ENCODE measurements at regions not wholly inside any gene's neighbourhood (a gene's known extent, or its start where the extent isn't known, plus 50 kb on each side); places are given as distances from the start of the nearest gene placed in this dataset.

GRCh38 chr3:41094351-41094750 lies 105.0 kb upstream of the CTNNB1 start:
- Histone ChIP-seq H3K4me1 (ENCODE audit: control insufficient read depth in 5 of 5, insufficient read depth in 5 of 5, low read length in 5 of 5) (peaks cover 0 to 4% (median 0%) of the 10 kb centered on the region in 5 donors), H3K27me3 (ENCODE audit: control insufficient read depth in 3 of 3, insufficient read depth in 3 of 3, low read length in 2 of 3) (no peaks in the 10 kb centered on the region), H3K4me3 (no peak overlapping the region), H3K27ac (ENCODE audit: low read depth in 1 of 2, low read length in 1 of 2) (no peak overlapping the region), H3K9me3 (ENCODE audit: control insufficient read depth in 4 of 4, insufficient read depth in 3 of 4, low read length in 3 of 4) (no peaks in the 10 kb centered on the region), H3K9ac (ENCODE audit: insufficient read depth in 1 of 2, low read length in 2 of 2) (no peak overlapping the region), H3K36me3 (ENCODE audit: control insufficient read depth in 4 of 4, insufficient read depth in 4 of 4, low read length in 4 of 4) (no peaks in the 10 kb centered on the region)
- no peak for ATAC-seq (ENCODE audit: insufficient read depth, low FRiP score)
- WGBS, 2 donors: 89 to 90% methylated on average over 4 of the region's 4 CpGs
- DNase-seq: no peak
- TF ChIP-seq, protein P1, sequence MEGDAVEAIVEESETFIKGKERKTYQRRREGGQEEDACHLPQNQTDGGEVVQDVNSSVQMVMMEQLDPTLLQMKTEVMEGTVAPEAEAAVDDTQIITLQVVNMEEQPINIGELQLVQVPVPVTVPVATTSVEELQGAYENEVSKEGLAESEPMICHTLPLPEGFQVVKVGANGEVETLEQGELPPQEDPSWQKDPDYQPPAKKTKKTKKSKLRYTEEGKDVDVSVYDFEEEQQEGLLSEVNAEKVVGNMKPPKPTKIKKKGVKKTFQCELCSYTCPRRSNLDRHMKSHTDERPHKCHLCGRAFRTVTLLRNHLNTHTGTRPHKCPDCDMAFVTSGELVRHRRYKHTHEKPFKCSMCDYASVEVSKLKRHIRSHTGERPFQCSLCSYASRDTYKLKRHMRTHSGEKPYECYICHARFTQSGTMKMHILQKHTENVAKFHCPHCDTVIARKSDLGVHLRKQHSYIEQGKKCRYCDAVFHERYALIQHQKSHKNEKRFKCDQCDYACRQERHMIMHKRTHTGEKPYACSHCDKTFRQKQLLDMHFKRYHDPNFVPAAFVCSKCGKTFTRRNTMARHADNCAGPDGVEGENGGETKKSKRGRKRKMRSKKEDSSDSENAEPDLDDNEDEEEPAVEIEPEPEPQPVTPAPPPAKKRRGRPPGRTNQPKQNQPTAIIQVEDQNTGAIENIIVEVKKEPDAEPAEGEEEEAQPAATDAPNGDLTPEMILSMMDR (IDR thresholded peaks at IDR 0.05; ENCODE audit: control extremely low read depth, extremely low read depth): no peak

- TF ChIP-seq, protein P1 (IDR thresholded peaks at IDR 0.05; ENCODE audit: control extremely low read depth, extremely low read depth): no peak
- DNase-seq (no peak), ATAC-seq (ENCODE audit: insufficient read depth, low FRiP score) (no peak)
- H3K4me1 ChIP-seq (ENCODE audit: control insufficient read depth in 5 of 5, insufficient read depth in 5 of 5, low read length in 5 of 5): peaks cover 0 to 4% (median 0%) of the 10 kb centered on the region in 5 donors
- H3K27ac ChIP-seq (ENCODE audit: low read depth in 1 of 2, low read length in 1 of 2): no peak overlapping the region
- no peak overlapping the region for H3K4me3 ChIP-seq
- H3K27me3 ChIP-seq (ENCODE audit: control insufficient read depth in 3 of 3, insufficient read depth in 3 of 3, low read length in 2 of 3): no peaks in the 10 kb centered on the region
- no peak overlapping the region for H3K9ac ChIP-seq (ENCODE audit: insufficient read depth in 1 of 2, low read length in 2 of 2)
- no peaks in the 10 kb centered on the region for H3K36me3 ChIP-seq (ENCODE audit: control insufficient read depth in 4 of 4, insufficient read depth in 4 of 4, low read length in 4 of 4)
- no peaks in the 10 kb centered on the region for H3K9me3 ChIP-seq (ENCODE audit: control insufficient read depth in 4 of 4, insufficient read depth in 3 of 4, low read length in 3 of 4)
- 72 to 82% methylated on average over 8 of the region's 8 CpGs for WGBS, 2 donors
Observed at GRCh38 chr3:41095702-41096101, 103.6 kb upstream of the CTNNB1 start.

GRCh38 chr3:41097896-41098496 lies 101.3 kb upstream of the CTNNB1 start:
- H3K9ac ChIP-seq (ENCODE audit: insufficient read depth in 1 of 2, low read length in 2 of 2): no peak overlapping the region
- no peaks in the 10 kb centered on the region for H3K9me3 ChIP-seq (ENCODE audit: control insufficient read depth in 4 of 4, insufficient read depth in 3 of 4, low read length in 3 of 4)
- H3K27me3 ChIP-seq (ENCODE audit: control insufficient read depth in 3 of 3, insufficient read depth in 3 of 3, low read length in 2 of 3): no peaks in the 10 kb centered on the region
- H3K36me3 ChIP-seq (ENCODE audit: control insufficient read depth in 4 of 4, insufficient read depth in 4 of 4, low read length in 4 of 4): no peaks in the 10 kb centered on the region
- DNase-seq (no peak), ATAC-seq (ENCODE audit: insufficient read depth, low FRiP score) (no peak)
- H3K4me3 ChIP-seq: no peak overlapping the region
- 85 to 89% methylated on average over 3 of the region's 3 CpGs for WGBS, 2 donors
- H3K4me1 ChIP-seq (ENCODE audit: control insufficient read depth in 5 of 5, insufficient read depth in 5 of 5, low read length in 5 of 5): peaks cover 0 to 5% (median 0%) of the 10 kb centered on the region in 5 donors
- TF ChIP-seq, protein P1 (IDR thresholded peaks at IDR 0.05; ENCODE audit: control extremely low read depth, extremely low read depth): no peak
- no peak overlapping the region for H3K27ac ChIP-seq (ENCODE audit: low read depth in 1 of 2, low read length in 1 of 2)

GRCh38 chr3:41101231-41101630 lies 98.1 kb upstream of the CTNNB1 start:
- Histone ChIP-seq H3K4me3 (no peak overlapping the region), H3K27ac (ENCODE audit: low read depth in 1 of 2, low read length in 1 of 2) (no peak overlapping the region), H3K36me3 (ENCODE audit: control insufficient read depth in 4 of 4, insufficient read depth in 4 of 4, low read length in 4 of 4) (no peaks in the 10 kb centered on the region), H3K9me3 (ENCODE audit: control insufficient read depth in 4 of 4, insufficient read depth in 3 of 4, low read length in 3 of 4) (no peaks in the 10 kb centered on the region), H3K27me3 (ENCODE audit: control insufficient read depth in 3 of 3, insufficient read depth in 3 of 3, low read length in 2 of 3) (no peaks in the 10 kb centered on the region), H3K9ac (ENCODE audit: insufficient read depth in 1 of 2, low read length in 2 of 2) (no peak overlapping the region), H3K4me1 (ENCODE audit: control insufficient read depth in 5 of 5, insufficient read depth in 5 of 5, low read length in 5 of 5) (peaks cover 0 to 3% (median 0%) of the 10 kb centered on the region in 5 donors)
- WGBS, 2 donors: 90 to 96% methylated on average over 1 of the region's 1 CpG
- DNase-seq: no peak
- TF ChIP-seq, protein P1 (IDR thresholded peaks at IDR 0.05; ENCODE audit: control extremely low read depth, extremely low read depth): no peak
- no peak for ATAC-seq (ENCODE audit: insufficient read depth, low FRiP score)

All from lung (tissue), 11 donors.